Muscle of back (tissue), 3 donors: ENCODE measurements at regions not wholly inside any gene's neighbourhood (a gene's known extent, or its start where the extent isn't known, plus 50 kb on each side); places are given as distances from the start of the nearest gene placed in this dataset.
"Not testable (repeated sequence)": the region's sequence is repeated elsewhere in the genome, so short reads cannot be mapped to it uniquely, and the experiment has no call there.

ENCODE experiments used
- DNase-seq, 3 donors: peaks; one replicate each; pipeline versions ENCODE4 v3.0.0 to v3.0.0-alpha.2; 2013

- DNase-seq: no peak
These were observed 148.4 kb upstream of the SFRP2 start for GRCh38 chr4:153937289-153937688.

GRCh38 chr4:153936121-153936520 lies 147.2 kb upstream of the SFRP2 start:
- DNase-seq: no peak

GRCh38 chr4:153934688-153935017 lies 145.8 kb upstream of the SFRP2 start:
- DNase-seq: no peak

DNA sequence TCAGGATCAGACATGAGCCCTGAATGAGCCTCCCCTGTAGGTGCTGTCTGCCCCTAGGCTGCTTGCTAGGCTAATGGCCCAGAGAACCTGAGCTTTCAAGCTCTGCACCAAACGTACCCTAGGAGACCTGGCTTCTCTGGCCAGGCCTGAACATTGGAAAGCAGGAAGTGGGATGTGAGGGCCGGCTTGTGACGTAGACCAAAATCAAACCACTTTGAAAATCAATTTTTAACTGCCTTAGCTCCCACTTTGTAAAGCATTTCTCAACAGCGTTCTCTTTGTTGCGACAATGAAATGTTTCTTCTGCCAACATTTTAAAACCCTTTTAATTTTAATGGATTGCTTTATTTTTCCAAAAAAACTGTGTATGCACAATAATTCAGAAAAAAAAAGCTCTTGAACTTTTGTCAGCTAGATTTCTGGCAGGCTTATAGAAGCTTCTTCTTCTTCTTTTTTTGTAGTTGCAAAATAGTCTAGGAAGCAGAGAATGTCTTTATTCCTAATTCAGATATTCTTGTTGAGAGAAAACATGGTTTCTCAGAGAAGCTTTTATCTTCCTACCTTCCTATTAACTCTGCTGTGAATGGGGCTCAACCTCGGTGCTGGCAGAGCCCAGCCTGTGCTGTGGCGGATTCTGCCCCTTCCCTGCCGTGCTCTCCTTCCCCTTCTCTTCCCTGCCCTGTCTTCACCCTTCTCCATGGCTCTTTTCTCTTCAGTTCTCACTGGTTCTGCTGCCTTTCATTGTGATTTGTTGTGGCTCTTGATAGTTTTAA lies 145.2 kb upstream of the SFRP2 start:
- peak in 1 of 3 donors; percentile 35 for DNase-seq

GRCh38 chr4:153931804-153932203 lies 142.9 kb upstream of the SFRP2 start:
- DNase-seq: peak in 1 of 3 donors; percentile 39

DNA sequence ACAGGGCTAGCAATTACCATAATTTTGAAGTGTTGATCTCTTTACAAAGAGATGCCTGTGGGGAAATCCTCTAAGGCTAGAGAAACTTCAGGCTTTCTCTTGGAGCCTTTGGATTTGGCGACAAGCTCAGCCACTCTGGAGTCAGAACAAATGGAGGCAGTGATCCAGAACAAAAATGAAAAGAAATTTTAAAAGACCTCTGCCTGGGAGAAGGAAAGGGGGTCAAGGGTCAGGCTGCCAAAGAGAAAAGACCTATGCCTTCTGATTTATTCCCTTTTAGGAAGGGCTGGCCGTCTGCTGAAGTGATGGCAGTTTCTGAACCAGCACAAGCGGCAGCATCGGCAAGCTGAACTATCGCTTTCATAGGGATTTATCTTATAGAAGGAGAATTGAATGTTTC lies 140.8 kb upstream of the SFRP2 start:
- peak in 1 of 3 donors; percentile 23 for DNase-seq

DNA sequence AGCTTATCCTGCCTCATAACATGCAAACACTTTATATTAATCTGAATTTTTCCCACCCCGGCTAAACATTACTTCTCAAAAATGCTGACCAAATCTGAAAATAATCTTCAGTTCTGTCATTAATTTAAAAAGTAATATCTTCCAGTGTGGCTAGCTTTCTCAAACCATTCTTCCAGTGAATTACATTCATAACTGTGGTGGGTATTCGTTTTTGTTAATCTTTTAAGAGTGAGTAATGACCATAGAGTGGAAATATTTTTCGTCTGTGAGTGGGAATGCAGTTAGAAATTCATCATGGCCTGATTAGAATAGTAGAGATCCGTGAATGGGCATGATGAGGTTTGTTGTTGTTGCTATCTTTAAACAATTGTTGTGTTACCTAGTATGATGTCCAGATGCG lies 138.6 kb upstream of the SFRP2 start:
- no peak for DNase-seq

DNA sequence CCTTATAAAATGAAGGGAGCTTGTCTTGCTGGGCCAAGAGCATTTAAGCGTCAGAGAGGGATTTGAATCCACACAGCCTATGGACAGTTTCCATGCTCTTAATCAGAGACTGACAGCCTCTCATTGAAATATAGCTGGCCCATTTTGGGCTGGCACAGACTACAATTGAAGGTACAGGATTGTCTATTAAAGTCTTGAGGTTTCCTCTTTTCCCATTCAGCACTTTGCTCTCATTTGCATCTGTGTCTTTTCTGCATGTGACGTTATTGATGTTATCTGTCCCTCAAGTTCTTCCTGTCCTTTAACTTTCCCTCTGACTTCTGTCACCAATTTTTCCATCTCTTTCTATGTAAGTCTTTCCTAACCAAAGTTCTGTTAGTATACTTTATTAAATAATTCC lies 133.3 kb upstream of the SFRP2 start:
- no peak for DNase-seq

DNA sequence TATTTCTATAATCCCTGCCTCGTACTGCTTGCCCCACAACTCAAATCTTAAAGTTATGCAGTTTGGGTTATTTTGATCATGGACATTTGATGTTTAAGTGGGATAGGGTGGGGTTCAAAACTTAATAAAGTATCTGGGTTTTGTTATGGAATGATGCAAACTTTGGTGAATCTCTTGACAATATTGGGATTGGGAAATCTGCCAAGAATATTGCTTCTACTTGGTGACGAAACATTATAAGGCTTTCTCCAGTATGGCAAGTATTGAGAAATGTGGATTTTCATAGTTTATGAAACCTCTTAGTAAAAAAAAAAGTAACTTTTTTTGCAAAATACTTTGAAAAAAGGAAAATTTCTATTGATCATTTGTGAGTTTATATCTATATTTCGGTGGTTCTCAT lies 130.8 kb upstream of the SFRP2 start:
- no peak for DNase-seq

- DNase-seq: no peak
These were observed 127.4 kb upstream of the SFRP2 start for GRCh38 chr4:153916273-153916755.

DNA sequence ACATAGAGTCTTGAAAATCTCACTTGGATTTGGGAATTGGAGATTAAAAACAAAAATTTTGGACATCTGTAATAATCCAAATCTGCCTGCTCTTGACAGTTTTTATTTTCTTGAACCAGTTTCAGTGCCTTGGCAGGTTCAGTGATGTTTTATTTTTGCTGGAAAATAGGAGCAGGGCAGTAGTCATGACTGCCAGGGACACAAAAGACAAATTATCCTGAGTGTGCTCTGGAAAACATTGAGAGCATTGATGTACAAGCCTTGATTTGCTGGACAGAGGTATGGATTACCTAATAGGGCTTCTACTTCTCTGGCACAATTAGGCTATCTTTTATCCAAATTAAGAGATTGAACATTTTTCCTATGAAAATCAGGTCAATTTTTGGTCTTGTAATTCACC lies 123.4 kb upstream of the SFRP2 start:
- peak in 2 of 3 donors; percentile 37 to 53 for DNase-seq

DNA sequence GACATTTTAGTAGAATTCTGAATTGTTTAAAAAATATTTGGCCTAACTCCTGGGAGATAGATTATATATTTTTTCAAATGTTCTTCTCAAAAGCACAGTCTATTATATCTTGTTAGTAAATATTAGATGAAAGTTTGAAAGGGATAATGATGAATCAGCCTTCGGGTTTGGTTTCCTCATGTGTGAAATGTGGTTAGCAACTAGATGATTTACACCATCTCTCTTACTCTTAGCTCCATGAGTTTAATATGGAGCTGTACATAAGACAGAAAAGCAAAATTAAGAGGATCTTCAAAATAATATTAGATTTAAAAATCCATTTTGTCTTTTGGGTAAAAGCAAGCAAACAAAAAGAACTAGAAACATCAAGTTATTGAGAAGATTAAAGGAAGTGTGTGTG lies 120.8 kb upstream of the SFRP2 start:
- DNase-seq: no peak

DNA sequence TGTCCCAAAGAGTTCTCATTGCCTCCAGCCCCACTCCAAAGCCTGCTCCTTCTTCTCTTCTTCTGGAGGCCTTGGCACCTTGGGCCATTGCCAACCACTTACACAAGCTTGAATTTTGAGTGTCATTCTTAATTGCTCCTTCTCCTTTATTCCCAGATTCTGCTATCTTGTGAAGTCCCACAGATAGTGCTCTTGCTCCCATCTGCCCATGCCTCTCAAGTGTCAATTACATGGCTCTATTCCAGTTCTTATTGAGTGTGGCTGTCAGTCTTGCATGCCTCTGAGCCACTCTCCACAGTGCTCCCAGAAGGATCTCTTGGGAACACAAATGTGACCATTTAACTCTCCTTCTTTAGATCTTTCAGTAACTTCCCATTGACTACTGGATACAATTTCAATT lies 117.3 kb upstream of the SFRP2 start:
- DNase-seq: no peak

GRCh38 chr4:153905231-153905630 lies 116.3 kb upstream of the SFRP2 start:
- no peak for DNase-seq

- DNase-seq: peak in 1 of 3 donors; percentile 26
These were observed 115.1 kb upstream of the SFRP2 start for GRCh38 chr4:153904011-153904410.

- no peak for DNase-seq
These were observed 112.3 kb upstream of the SFRP2 start for GRCh38 chr4:153901220-153901619.

DNA sequence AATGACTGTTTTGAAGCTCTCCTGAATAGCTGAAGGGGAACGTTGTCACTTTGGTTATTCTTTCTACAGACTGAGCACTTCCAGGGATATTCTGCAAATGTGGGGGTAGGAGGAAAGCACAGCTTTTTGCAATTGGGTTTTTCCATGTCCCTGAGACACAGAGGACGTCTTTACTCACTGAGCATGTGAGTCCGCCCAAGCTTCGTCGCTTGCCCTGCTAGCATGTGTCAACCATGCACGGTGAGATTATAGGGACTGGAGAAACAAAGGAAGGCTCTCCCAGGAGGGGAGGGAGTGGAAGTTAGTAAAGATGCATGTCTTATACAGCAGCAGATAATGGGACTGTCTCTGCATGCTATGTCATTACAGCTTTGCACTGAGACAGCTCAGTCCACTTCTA lies 111.5 kb upstream of the SFRP2 start:
- no peak for DNase-seq

DNA sequence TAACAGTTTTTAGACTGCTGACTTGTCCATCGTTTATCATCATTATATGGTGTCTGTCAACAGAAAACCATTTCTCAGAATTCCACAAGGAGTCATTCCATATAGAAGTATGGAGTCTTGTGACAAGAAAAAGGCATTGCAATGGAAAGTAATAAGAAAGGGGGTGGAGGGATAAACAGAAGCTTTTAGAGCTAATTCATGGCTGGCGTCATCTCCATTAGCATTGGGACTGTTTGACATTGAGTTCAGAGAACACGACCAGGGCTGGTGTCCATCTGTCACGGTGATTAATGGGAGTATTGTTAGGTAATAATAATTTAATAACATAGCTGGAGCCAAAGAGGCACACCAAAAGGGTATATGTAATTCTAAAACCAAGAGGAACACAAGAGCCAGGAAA lies 101.9 kb upstream of the SFRP2 start:
- DNase-seq: peak; percentile 26 to 81 (median 69)

DNA sequence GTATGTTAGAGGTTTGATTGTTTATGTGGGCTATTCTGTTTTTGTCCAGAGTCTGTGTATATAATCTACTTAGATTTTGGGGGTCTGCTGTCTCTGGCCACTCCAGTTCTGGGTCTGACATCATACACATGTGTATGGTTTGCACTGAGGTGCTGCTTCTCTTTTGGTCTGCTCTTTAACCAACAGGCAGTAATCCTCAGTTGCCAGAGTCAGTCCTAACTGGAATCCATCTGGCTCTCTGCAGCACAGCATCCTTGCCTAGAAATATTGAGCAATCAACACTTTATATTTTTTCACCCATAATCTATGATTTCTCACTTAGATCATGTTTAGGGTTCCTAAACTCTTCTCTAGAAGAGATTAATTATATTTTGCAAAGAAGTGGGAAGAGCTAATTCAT lies 98.3 kb upstream of the SFRP2 start:
- no peak for DNase-seq

DNA sequence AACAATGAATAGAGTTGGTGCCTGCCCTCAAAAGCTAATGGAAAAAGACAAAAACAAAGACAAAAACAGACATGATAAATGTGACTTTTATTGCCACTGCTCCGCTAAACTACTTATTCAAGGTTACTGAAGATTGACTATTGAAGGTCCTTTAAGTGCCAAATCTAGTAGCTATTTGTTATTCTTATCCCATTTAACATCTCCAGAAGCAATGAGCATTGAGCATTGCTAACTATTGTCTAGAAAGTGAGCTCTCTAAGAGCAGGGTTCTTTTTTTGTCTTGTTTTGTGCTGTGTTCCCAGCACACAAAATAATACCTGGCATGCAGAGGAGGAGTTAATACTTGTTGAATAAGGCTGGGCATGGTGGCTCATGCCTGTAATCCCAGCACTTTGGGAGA lies 95.4 kb upstream of the SFRP2 start:
- DNase-seq: no peak

- DNase-seq: no peak
These were observed 92.1 kb upstream of the SFRP2 start for GRCh38 chr4:153880983-153881382.

- no peak for DNase-seq
These were observed 89.0 kb upstream of the SFRP2 start for GRCh38 chr4:153877898-153878297.

- DNase-seq: no peak
These were observed 84.9 kb upstream of the SFRP2 start for GRCh38 chr4:153873741-153874140.

- not testable (repeated sequence) for DNase-seq
These were observed 77.9 kb upstream of the SFRP2 start for GRCh38 chr4:153866766-153867165.
